ENCODE measurements at regions not wholly inside any gene's neighbourhood (a gene's known extent, or its start where the extent isn't known, plus 50 kb on each side); places are given as distances from the start of the nearest gene placed in this dataset.
A peak's percentile ranks its signal among the peaks of the same experiment; 100 is the strongest.

DNA sequence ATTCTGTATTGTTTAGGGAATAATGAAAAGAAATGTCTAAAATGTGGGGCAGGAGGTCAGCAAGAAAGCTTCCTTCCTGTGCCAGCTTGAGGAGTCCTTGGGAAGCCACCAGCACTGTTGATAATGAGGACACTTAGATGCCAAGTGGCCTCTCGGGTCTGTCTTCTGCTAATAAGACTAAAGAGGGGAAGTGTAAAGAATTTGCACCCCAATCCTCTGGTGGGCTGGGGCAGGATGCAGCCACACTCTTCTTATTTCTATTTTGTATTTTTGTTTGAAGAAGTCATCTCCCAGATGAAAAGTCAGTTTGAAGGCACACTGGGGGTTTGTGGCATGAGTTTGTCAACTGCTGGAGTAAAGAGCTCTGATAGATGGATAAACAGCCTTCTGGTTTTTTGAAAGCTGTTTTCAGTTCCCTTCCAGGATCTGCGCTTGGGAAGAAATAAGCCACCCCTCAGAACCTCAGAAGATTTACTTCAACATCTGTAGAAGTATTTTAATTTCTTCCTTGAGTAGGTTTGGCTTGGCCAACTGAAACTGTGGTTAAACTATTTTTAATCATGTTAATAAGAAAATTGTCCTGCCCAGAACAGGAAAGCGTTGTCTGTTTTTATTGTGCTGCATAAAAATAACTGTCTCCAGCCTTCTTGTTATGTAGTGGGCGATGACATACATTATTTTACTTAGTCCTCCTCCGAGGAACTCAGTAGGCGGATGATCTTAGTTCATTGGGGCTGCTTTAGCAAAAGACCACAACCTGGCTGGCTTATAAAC, 128.8 kb upstream of the GPR26 start:
- no peak overlapping the region for H3K23ac ChIP-seq (ENCODE audit: insufficient read length)
- H3K18ac ChIP-seq (ENCODE audit: extremely low read depth, low read length) = no peak overlapping the region
- no peak overlapping the region for H4K91ac ChIP-seq (replicated peaks; ENCODE audit: insufficient read length, low read length)
- H2BK120ac ChIP-seq (replicated peaks; ENCODE audit: low read depth, low read length) = peak overlapping the region; percentile 65
- H3K27me3 ChIP-seq (replicated peaks in 1 of 4; ENCODE audit: control insufficient read depth in 3 of 4, extremely low read depth in 1 of 4, insufficient read depth in 3 of 4, low read length in 3 of 4) = no peaks in the 10 kb centered on the region
- no peak overlapping the region for H3K4me2 ChIP-seq (ENCODE audit: insufficient read depth in 1 of 2, low read depth in 2 of 2, low read length in 2 of 2)
- DNase-seq (ENCODE audit: low read depth in 1 of 2, low spot score in 2 of 2) (peak in 1 of 2 experiments; percentile 17), FAIRE-seq (peak; percentile 13)
- H2AFZ ChIP-seq (ENCODE audit: low read length) = no peak overlapping the region
- no peak overlapping the region for H3K4me3 ChIP-seq (ENCODE audit: extremely low read depth in 1 of 4, insufficient read depth in 2 of 4, low read depth in 3 of 4, low read length in 4 of 4)
- TF ChIP-seq GTF2F1 (IDR thresholded peaks at IDR 0.05; ENCODE audit: borderline replicate concordance, low read depth, low read length) (no peak), SP4 (IDR thresholded peaks at IDR 0.05; ENCODE audit: low read length) (no peak), SUZ12 (IDR thresholded peaks at IDR 0.05; ENCODE audit: low read length) (no peak), RXRA (IDR thresholded peaks at IDR 0.05; ENCODE audit: insufficient read depth, low read depth, low read length) (no peak), CHD1 (IDR thresholded peaks at IDR 0.05; ENCODE audit: low read depth, low read length) (no peak), TEAD4 (IDR thresholded peaks at IDR 0.05; ENCODE audit: low read depth, low read length) (no peak), YY1 (IDR thresholded peaks at IDR 0.05; ENCODE audit: low read depth, low read length) (no peak), BCL11A (IDR thresholded peaks at IDR 0.05; ENCODE audit: low read depth in 2 of 2, low read length in 2 of 2) (no peak)
- TF ChIP-seq, protein P1, sequence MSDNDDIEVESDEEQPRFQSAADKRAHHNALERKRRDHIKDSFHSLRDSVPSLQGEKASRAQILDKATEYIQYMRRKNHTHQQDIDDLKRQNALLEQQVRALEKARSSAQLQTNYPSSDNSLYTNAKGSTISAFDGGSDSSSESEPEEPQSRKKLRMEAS (IDR thresholded peaks at IDR 0.05) = no peak
- 0 out of 2 replicates have a peak overlapping the region, but pooled peaks have one; percentile 97 for H2BK5ac ChIP-seq (ENCODE audit: low read depth, low read length)
- WGBS, 2 experiments (ENCODE audit: extremely low coverage in 1 of 2, insufficient coverage in 1 of 2, insufficient read length in 1 of 2, insufficient replicate concordance in 2 of 2, low coverage in 1 of 2, low lambda C conversion rate in 2 of 2, missing lambda C conversion rate in 1 of 2) = 92% methylated on average over 6 of the region's 6 CpGs; no CpG with 5 or more reads in 1 of the 2 experiments
- H3K9ac ChIP-seq (replicated peaks in 1 of 4; ENCODE audit: extremely low read depth in 1 of 4, low read depth in 3 of 4, low read length in 3 of 4) = no peak overlapping the region
- CTCF ChIA-PET (ENCODE audit: partially characterized antibody) = interaction anchor here (0.6 to 2.0 kb wide), 3 partner anchors 21 to 448 kb away, joined by 3 to 5 read pairs (median 3); no protein-coding TSS in a partner anchor
- peak overlapping the region; percentile 52; the same call in 1 of the 2 replicates for H2BK12ac ChIP-seq (ENCODE audit: low read depth, low read length)
- H3K56ac ChIP-seq (replicated peaks; ENCODE audit: insufficient read length, low read depth, low read length) = no peak overlapping the region
- no peaks in the 10 kb centered on the region; the same call in 1 of the 2 replicates for H3K23me2 ChIP-seq (ENCODE audit: low read depth, low read length)
- no peak overlapping the region for H2BK15ac ChIP-seq (ENCODE audit: low read length)
- H2BK20ac ChIP-seq (ENCODE audit: low read length) = peak overlapping the region; percentile 74; the same call in 1 of the 2 replicates
- H3K27ac ChIP-seq (ENCODE audit: low read depth, low read length) = no peak overlapping the region
- H3K14ac ChIP-seq (ENCODE audit: insufficient read length) = no peak overlapping the region
- POLR2A ChIA-PET (ENCODE audit: partially characterized antibody) = interaction anchor here (0.6 kb wide), 1 partner anchor 16 kb away, joined by 3 read pairs; no protein-coding TSS in a partner anchor
- peaks cover 0 to 8% (median 4%) of the 10 kb centered on the region in 4 experiments; a peak in 3 of 7 replicates for H3K4me1 ChIP-seq (replicated peaks in 1 of 4; ENCODE audit: control insufficient read depth in 3 of 4, insufficient read depth in 4 of 4, low read length in 3 of 4)
- H2AK5ac ChIP-seq (ENCODE audit: low read depth, low read length) = no peak overlapping the region
- no peaks in the 10 kb centered on the region for H3K36me3 ChIP-seq (ENCODE audit: control insufficient read depth in 2 of 4, insufficient read depth in 4 of 4, low read length in 3 of 4)
- no peak overlapping the region for H3K4ac ChIP-seq (replicated peaks; ENCODE audit: insufficient read length, low read depth, low read length)
- no peaks in the 10 kb centered on the region for H3K79me1 ChIP-seq (ENCODE audit: low read depth, low read length)
- H4K5ac ChIP-seq (ENCODE audit: insufficient read length, low read depth, low read length) = no peak overlapping the region
- no peaks in the 10 kb centered on the region for H3K79me2 ChIP-seq (ENCODE audit: control insufficient read depth in 1 of 2, insufficient read depth in 2 of 2, low read length in 2 of 2)
- H4K8ac ChIP-seq (ENCODE audit: extremely low read depth, insufficient read depth, low read length) = no peak overlapping the region
- no peaks in the 10 kb centered on the region for H4K20me1 ChIP-seq (replicated peaks in 1 of 2; ENCODE audit: control insufficient read depth in 1 of 2, insufficient read depth in 2 of 2, low read length in 2 of 2)
- no peaks in the 10 kb centered on the region for H3K9me3 ChIP-seq (ENCODE audit: insufficient read depth in 2 of 2, low read depth in 1 of 2, low read length in 1 of 2)

Measured in H1 (cell line).